Middle frontal gyrus (tissue), 1 donor: ENCODE measurements at regions not wholly inside any gene's neighbourhood (a gene's known extent, or its start where the extent isn't known, plus 50 kb on each side); places are given as distances from the start of the nearest gene placed in this dataset.

ENCODE experiments used
- DNase-seq: peaks from one replicate; pipeline ENCODE4 v3.0.0-alpha.2; 2015; ENCODE audit warnings: low spot score; ENCODE audit errors: extremely low spot score

- no peak for DNase-seq
Measured at GRCh38 chr2:12338946-12339697, 377.6 kb upstream of the TRIB2 start.

GRCh38 chr2:12340164-12340563 lies 376.6 kb upstream of the TRIB2 start:
- DNase-seq = no peak

GRCh38 chr2:12341215-12341614 lies 375.5 kb upstream of the TRIB2 start:
- no peak for DNase-seq

DNA sequence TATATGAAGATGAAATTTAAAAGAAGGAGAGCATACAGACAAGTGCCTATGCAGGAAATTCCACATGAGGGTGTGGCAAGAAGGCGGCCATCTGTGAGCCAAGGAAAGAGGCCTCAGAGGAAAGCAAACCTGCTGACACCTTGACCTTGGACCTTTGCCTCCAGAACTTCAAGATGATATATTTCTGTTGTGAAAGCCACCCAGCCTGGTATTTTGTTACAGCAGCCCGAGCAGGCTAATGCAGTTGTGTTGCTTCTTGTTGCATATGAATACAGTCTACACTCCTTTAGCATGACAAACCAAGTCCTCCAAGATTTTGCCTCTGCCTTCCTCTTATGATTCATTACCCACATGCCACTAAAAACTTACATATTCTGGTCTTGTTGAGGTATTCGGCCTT lies 374.8 kb upstream of the TRIB2 start:
- no peak for DNase-seq

DNA sequence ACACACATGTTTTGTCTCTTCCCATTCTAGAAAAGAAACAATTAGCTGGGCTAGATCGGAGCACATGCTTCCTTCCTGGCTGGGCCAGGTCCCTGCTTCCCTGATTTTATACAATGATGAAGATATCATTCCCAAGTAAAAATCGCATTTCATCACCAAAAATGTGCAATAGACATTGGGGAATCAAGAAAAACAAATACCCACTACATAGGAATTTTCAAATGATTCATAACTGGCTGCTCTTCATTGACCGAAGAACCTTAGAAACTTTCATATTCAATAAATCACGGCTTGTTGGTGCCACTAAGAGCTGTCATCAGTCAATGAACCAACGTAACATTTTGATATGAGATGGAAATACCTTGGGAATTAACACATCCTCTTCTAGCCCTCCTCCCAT lies 373.6 kb upstream of the TRIB2 start:
- DNase-seq = no peak

DNA sequence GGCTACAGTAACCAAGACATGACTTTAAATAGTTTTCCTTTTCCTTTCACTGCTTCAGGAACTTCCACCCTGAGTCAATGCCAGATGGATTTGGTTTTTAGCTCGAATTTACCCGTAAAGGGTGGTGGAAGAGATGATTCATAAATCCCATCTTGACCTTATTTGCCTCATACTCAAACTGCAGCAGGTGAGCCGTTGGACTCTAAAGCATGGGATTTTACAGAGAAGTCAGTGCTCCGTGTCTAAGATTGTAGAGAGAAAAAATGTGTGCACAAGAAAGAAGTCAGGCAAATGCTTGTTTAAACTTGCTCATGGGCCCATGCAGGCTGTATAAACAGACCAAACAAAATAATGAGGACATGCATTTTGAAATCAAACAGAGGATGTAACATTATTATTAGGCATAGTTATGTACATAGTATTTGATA lies 369.7 kb upstream of the TRIB2 start:
- no peak for DNase-seq

DNA sequence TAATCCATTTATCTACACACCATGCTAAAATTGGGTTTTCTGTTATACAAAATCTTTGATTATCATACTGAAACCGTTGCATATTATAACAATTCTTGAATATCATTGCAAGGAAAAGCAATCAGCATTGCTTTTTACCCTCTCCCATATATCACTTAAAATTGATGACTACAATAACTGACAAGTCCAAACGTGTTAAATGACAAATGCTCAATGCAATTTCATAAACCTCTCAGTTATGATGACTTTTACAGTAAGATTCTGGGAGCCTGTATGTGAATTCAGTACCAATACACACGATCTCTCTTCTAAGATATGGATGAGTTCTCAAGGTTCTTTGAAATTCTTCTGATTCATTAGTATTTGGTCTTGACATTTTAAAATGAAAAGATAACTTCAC lies 368.5 kb upstream of the TRIB2 start:
- DNase-seq = no peak

- no peak for DNase-seq
Measured at GRCh38 chr2:12350821-12351220, 365.9 kb upstream of the TRIB2 start.

DNA sequence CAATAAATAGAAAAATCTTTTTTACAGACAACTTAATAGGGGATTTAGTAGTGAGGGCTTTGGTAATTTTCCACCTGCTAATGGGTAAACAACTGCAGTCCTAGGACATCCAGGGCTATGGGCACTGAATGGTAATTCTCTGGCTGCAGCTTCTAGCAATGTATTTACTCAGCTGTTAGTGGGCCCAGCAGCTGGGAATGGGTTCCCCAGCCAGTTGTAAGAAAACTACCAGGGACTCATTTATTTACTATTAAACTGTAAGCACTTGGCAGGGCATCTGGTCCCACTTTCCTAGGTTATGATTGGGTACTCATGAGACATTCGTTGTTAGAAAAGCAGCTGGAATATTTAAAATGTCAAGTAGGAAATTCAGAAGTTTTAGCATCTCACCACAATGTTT lies 363.8 kb upstream of the TRIB2 start:
- no peak for DNase-seq

DNA sequence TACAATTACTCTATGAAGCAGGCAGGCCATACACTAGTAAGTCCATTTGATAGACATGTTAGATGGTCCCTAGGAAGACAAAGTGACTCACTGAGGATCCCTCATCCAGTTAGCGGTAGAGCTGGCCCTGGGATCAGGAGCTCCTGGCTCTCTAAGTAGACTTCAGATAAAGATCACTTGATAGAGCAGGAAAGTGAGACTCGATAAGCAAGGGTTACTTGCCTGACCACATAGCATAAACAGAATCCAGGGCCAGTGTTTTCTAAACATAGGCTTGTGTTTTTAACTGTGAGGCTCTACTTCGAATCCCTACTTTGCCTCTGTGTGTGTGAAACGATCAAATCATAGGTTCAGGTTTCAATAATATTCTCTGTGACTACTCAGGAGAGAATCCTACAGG lies 355.2 kb upstream of the TRIB2 start:
- DNase-seq = no peak

DNA sequence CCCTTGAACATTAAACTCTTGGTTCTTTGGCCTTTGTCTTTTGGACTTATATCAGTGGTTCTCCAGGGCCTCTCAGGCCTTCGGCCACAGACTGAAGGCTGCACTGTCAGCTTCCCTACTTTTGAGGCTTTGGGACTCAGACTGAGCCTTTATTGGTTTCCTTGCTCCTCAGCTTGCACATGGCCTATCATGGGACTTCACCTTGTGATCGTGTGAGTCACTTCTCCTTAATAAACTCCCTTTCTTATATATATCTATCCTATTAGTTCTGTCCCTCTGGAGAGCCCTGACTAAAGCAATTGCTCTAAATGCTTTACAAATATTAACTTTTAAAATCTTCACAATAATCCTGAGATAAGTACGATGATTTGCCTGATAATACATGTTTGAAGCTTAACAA lies 353.6 kb upstream of the TRIB2 start:
- no peak for DNase-seq

- DNase-seq = no peak
Measured at GRCh38 chr2:12363569-12363968, 353.2 kb upstream of the TRIB2 start.

- no peak for DNase-seq
Measured at GRCh38 chr2:12369566-12369965, 347.2 kb upstream of the TRIB2 start.

DNA sequence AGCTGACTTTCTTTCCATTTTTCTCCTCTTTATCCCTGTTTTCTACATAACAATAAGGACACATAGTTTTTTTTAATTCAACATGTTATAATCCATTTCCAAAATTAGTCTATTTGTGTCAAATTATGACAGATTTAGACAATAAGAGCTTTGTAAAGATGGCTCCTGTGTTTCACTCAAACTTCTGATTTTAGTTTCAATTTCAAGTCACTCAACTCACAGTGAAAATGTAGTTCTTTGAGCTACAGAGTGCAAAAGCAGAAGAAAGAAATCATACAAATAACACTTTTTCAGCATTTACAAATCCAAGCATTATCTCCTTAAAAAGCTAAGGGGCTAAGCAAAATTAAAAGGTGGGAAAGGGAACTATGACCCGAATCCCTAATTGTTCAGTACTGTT lies 340.7 kb upstream of the TRIB2 start:
- DNase-seq = no peak

DNA sequence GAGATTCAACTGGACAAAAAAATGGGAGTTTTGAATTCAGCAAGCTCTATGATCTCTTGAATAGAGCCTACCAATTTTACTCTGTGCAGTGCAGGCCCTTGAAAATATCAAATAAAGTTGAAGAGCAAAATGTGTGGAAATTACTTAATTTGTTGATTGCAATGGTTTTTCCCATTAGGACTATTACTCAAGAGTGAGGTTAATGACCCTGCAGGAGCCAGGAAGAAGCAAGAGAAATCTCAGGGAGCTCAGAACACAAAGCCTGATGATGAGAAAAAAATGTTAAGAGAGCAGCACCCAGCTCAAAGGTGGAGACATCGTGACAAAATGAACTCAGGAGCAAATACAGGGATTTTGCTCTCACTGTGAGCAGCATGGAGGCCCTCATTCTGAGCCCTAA lies 337.6 kb upstream of the TRIB2 start:
- DNase-seq = no peak

- DNase-seq = no peak
Measured at GRCh38 chr2:12381543-12382325, 335.0 kb upstream of the TRIB2 start.

DNA sequence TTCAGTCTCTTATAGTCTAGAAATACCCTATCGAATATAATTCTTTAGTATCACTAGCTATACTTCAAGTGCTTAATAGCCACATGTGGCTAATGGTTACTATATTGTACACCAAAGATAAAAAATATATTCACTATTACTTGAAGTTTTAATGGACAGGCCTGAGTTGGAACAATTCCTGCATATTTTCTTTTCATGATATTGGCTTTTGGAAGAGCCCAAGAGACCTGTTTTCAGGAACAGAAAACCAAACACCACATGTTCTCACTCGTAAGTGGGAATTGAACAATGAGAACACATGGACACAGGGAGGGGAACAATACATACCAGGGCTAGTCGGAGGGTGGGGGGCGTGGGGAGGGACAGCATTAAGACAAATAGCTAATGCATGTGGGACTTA lies 334.4 kb upstream of the TRIB2 start:
- DNase-seq = no peak

DNA sequence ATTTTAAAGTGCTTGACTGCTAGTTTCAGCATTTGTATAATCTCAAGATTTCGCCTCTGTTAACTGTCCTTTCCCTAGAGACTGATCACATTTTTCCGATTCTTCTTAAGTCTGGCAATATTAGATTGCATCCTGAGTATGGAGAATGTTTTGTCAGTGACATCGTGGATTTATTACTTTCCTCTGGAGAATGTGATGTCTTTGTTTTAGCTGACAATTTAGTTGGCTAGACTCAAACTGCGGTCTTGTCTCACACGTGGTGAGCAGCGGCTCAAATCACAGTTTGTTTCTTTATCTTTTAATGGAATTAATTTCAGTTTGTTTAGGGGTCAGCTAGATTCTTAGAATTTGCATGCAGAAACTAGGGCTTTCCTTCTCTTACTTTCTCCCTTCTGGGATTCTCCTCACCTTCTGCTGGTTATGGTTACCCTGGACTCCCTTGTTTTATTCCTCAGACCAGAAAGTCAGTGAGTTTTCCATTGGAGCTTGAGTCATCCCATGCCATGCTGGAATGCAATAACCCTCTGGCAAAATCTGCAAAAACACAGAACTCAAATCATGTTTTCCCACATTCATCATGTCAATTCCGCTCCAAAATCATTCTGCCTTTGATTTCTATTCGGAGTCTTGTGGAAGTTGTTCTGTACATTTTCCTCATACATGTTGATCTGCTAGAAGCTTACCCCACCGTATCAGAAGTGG lies 327.2 kb upstream of the TRIB2 start:
- no peak for DNase-seq

DNA sequence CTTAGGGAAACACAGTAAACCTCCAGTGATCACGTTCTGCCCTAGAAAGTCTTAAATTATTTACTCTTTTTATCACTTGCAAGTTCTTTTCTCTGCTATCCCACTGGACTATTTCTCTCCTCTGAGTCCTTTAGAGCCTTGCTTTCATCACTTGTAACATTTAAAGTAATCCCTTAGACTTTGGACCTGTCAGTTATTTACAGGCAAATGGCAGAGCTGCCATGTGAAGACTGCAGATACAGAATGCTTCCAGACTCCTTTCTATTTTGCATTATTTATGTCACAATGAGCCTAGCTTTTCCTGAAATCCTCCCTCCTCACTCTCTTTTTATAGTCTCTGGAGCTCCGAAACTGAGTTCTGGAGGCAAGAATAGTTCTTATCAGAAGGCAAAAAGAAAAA lies 325.6 kb upstream of the TRIB2 start:
- DNase-seq = no peak

- DNase-seq = no peak
Measured at GRCh38 chr2:12396699-12397098, 320.0 kb upstream of the TRIB2 start.

DNA sequence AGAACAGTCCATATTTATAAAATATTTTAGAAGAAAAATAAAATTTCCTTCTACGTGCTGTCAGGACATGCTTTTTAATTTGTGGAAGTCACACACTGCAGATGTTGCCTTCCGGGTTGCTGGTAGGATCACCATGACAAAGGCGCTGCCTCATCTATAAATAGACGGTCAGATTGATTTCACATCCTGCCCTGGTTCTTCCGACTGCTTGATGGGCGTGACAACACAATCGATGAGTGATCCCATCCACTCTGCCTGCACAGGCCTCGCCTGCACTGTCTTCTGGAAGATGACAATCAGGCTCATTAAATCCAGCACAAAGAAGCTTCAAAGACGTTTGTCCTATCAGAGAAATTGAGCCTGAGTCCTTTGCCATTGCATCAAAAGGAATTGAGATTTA lies 318.9 kb upstream of the TRIB2 start:
- no peak for DNase-seq

GRCh38 chr2:12399240-12399639 lies 317.5 kb upstream of the TRIB2 start:
- DNase-seq = no peak
